NT2/D1 (cell line): ENCODE measurements at regions not wholly inside any gene's neighbourhood (a gene's known extent, or its start where the extent isn't known, plus 50 kb on each side); places are given as distances from the start of the nearest gene placed in this dataset.

ENCODE experiments used
- SUZ12 ChIP-seq: IDR thresholded peaks from 2 replicates; pipeline ENCODE4 v1.6.1; 2011; ENCODE audit not compliant: insufficient read length, insufficient read depth; ENCODE audit errors: extremely low read depth
- YY1 ChIP-seq: IDR thresholded peaks from 2 replicates; pipeline ENCODE4 v1.6.1; 2011; ENCODE audit not compliant: insufficient read length, insufficient read depth
- ZNF274 ChIP-seq: IDR thresholded peaks from 2 replicates; pipeline ENCODE4 v1.6.1; 2011; ENCODE audit warnings: mild to moderate bottlenecking, low read depth, low read length

DNA sequence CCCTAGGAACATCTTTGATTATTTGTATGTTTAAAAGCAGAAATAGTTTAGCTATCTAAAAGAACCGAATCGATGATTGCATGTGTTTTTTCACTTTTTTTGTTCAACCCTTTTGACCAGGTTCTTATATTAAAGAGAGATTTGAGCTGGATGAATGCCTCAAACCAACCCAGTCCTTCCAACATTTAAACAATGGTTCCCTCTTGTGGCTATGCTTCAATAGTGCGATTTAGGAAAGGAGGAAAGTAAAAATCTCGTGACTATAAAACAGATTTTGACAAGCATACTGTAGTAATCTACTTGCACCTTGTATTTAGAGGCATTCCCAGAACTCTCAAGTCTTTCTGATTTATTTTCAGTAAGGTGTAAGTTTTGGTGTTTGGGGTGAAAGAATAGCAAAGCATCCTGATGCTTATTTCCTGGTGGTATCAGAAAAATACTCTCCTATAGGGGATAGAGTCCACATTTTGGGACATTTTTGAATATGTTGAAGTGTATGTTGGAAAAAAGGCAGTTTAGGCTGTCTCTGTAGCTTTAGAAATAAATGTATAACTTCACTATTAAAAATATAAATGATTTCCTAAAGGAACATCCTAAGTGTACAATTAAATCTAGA lies 159.6 kb upstream of the KCNH8 start:
- TF ChIP-seq ZNF274, result no peak
- TF ChIP-seq YY1, result no peak
- no peak for TF ChIP-seq SUZ12
